ENCODE measurements at regions not wholly inside any gene's neighbourhood (a gene's known extent, or its start where the extent isn't known, plus 50 kb on each side); places are given as distances from the start of the nearest gene placed in this dataset.

GRCh38 chr17:6205525-6205924 is 135.3 kb downstream of the WSCD1 start:
- Histone ChIP-seq H3K36me3 (ENCODE audit: insufficient read depth) (no peaks in the 10 kb centered on the region), H3K4me3 (ENCODE audit: low read depth, low read length) (no peak overlapping the region), H3K27ac (ENCODE audit: low read depth) (no peak overlapping the region), H3K4me1 (ENCODE audit: insufficient read depth) (no peaks in the 10 kb centered on the region)
- no peak for DNase-seq (ENCODE audit: extremely low spot score)
- WGBS, result 81% methylated on average over 6 of the region's 6 CpGs

DNA sequence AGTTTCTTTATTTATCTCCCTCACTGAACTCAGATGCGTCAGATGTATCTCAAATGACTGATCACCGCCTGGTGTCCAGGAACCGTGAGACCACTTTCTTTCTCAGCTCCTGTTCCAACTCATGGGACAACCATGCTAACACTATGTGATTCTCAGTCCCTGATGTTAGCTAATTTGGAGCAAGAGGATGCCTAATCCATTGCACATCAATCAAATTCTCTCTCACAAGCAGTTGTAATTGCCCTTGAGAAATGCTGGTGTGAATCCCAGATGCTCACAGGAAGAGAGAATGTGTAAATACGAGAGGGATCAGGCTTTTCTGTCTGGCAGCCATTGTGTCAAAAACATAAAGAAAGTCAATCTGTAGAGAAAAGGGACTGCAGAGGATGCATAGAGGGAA is 134.9 kb downstream of the WSCD1 start:
- WGBS, result 57% methylated on average over 4 of the region's 4 CpGs
- no peaks in the 10 kb centered on the region for H3K4me1 ChIP-seq (ENCODE audit: insufficient read depth)
- H3K36me3 ChIP-seq (ENCODE audit: insufficient read depth), result no peaks in the 10 kb centered on the region
- no peak overlapping the region for H3K4me3 ChIP-seq (ENCODE audit: low read depth, low read length)
- no peak for DNase-seq (ENCODE audit: extremely low spot score)
- no peak overlapping the region for H3K27ac ChIP-seq (ENCODE audit: low read depth)

- WGBS, result 76% methylated on average over 10 of the region's 10 CpGs
- H3K36me3 ChIP-seq (ENCODE audit: insufficient read depth), result no peaks in the 10 kb centered on the region
- no peaks in the 10 kb centered on the region for H3K4me1 ChIP-seq (ENCODE audit: insufficient read depth)
- H3K27ac ChIP-seq (ENCODE audit: low read depth), result no peak overlapping the region
- DNase-seq (ENCODE audit: extremely low spot score), result no peak
- H3K4me3 ChIP-seq (ENCODE audit: low read depth, low read length), result no peak overlapping the region
Observed at GRCh38 chr17:6204203-6204722, 134.1 kb downstream of the WSCD1 start.

- 82% methylated on average over 4 of the region's 4 CpGs for WGBS
- no peak overlapping the region for H3K27ac ChIP-seq (ENCODE audit: low read depth)
- H3K4me3 ChIP-seq (ENCODE audit: low read depth, low read length), result no peak overlapping the region
- no peaks in the 10 kb centered on the region for H3K4me1 ChIP-seq (ENCODE audit: insufficient read depth)
- DNase-seq (ENCODE audit: extremely low spot score), result no peak
- no peaks in the 10 kb centered on the region for H3K36me3 ChIP-seq (ENCODE audit: insufficient read depth)
Observed at GRCh38 chr17:6196355-6196754, 126.2 kb downstream of the WSCD1 start.

DNA sequence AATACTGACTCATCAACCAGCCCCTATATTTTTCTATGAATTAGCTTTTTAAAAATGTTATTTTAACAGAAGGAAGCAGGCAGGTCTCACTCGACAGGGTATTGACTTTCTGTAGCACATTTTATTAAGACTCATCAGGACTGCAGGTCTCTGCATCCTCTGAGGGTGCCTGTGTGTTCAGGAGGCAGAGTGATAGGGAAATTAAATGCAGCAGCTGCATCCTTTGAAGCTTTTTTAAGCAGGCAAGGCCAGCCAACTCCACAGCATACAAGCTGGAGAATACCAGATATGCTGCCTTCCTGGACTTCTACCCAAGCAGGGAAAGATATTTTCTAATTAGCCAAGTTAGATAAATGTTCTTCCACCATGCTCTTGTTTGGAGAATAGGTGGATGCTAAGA is 124.9 kb downstream of the WSCD1 start:
- Histone ChIP-seq H3K4me1 (ENCODE audit: insufficient read depth) (no peaks in the 10 kb centered on the region), H3K27ac (ENCODE audit: low read depth) (no peak overlapping the region), H3K4me3 (ENCODE audit: low read depth, low read length) (no peak overlapping the region), H3K36me3 (ENCODE audit: insufficient read depth) (no peaks in the 10 kb centered on the region)
- 53% methylated on average over 1 of the region's 1 CpG for WGBS
- DNase-seq (ENCODE audit: extremely low spot score), result no peak

DNA sequence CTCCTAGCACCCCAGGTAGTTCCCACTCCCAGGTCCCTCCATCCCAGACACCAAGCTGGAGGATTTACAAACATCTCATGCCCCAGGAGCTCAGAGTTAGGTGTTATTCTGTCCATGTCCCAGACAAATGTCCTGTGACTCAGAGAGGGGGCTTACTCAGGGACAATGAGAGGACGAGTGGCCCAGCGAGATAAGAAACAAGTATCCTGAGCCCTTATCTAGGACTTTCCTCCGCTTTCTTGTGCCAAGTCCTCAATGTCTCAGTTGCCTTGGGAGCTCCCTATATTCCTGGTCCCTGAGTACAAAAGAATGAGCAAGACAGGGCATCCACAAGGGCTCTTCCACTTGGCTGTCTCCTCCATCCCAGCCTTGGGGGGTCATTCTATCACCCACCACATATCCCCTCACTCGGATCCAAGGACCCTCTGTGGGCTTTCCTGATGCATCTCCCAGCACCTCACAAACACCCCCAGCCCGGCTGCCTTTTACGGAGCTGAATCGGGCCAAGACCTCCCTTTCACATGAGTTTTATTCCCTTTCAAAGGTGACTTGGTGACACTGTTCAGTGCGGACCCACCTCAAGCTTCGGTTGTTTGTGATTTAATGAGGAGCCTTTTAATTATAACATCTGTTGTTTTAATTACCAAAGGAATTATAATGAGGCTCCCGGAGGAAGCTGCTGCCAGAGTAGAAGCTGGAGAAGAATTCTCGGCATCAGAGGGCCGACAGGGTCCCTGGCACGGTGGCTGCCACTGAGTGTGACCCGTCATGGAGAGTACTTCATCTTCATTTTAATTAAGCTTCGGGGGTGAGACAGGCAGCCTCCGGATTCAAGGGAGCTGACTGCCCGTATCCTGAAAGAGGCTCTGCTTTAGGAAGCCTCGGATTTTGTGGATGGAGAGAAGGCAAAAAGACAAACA is 121.5 kb downstream of the WSCD1 start:
- H3K36me3 ChIP-seq (ENCODE audit: insufficient read depth), result no peaks in the 10 kb centered on the region
- no peaks in the 10 kb centered on the region for H3K4me1 ChIP-seq (ENCODE audit: insufficient read depth)
- DNase-seq (ENCODE audit: extremely low spot score), result no peak
- H3K4me3 ChIP-seq (ENCODE audit: low read depth, low read length), result no peak overlapping the region
- WGBS, result 66% methylated on average over 18 of the region's 18 CpGs
- no peak overlapping the region for H3K27ac ChIP-seq (ENCODE audit: low read depth)

GRCh38 chr17:6187836-6188235 is 117.7 kb downstream of the WSCD1 start:
- Histone ChIP-seq H3K36me3 (ENCODE audit: insufficient read depth) (no peaks in the 10 kb centered on the region), H3K4me3 (ENCODE audit: low read depth, low read length) (no peak overlapping the region), H3K27ac (ENCODE audit: low read depth) (no peak overlapping the region), H3K4me1 (ENCODE audit: insufficient read depth) (no peaks in the 10 kb centered on the region)
- WGBS, result 41% methylated on average over 10 of the region's 10 CpGs
- DNase-seq (ENCODE audit: extremely low spot score), result no peak

DNA sequence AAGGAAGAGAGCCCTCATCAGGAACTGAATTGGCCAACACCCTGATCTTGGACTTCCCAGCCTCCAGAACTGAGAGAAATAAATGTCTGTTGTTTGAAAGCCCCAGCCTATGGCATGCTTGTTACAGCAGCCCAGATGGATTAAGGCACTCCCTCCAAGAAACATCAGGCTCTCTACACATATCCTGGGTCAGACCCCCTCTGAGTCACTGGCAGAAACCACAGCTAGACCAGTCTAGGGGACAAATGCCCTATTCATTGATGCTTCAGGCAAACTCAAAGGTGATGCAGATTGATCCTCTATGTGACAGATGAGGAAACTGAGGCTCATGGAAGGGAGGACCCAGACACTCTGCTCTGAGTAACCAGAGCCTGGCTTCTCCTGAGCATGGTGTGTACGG is 116.8 kb downstream of the WSCD1 start:
- Histone ChIP-seq H3K27ac (ENCODE audit: low read depth) (no peak overlapping the region), H3K4me1 (ENCODE audit: insufficient read depth) (no peaks in the 10 kb centered on the region), H3K4me3 (ENCODE audit: low read depth, low read length) (no peak overlapping the region), H3K36me3 (ENCODE audit: insufficient read depth) (no peaks in the 10 kb centered on the region)
- no peak for DNase-seq (ENCODE audit: extremely low spot score)
- 70% methylated on average over 1 of the region's 1 CpG for WGBS

GRCh38 chr17:6184508-6184907 is 114.3 kb downstream of the WSCD1 start:
- Histone ChIP-seq H3K36me3 (ENCODE audit: insufficient read depth) (no peaks in the 10 kb centered on the region), H3K4me1 (ENCODE audit: insufficient read depth) (no peaks in the 10 kb centered on the region), H3K27ac (ENCODE audit: low read depth) (no peak overlapping the region), H3K4me3 (ENCODE audit: low read depth, low read length) (no peak overlapping the region)
- no peak for DNase-seq (ENCODE audit: extremely low spot score)
- WGBS, result 94% methylated on average over 3 of the region's 3 CpGs

DNA sequence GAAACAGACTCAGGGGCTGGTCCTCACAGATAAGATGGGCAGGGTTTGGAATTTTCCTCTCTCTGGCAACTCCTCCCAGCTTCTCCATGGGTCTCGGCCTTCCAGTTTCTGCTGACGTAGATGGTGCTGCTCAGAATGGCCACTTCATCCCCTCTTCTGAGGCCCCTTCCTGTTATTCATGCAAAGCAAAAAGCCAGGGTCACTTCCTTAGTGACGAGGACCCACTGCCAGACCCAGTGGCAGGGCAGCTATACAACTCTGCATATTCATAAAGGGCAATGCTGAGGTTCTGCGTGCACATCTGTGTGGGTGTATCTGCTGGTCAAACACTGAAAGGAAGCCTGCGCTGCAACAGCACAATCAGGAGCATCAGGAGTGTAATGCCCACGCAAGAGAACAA is 108.8 kb downstream of the WSCD1 start:
- no peak for DNase-seq (ENCODE audit: extremely low spot score)
- H3K36me3 ChIP-seq (ENCODE audit: insufficient read depth), result no peaks in the 10 kb centered on the region
- no peak overlapping the region for H3K27ac ChIP-seq (ENCODE audit: low read depth)
- 53% methylated on average over 6 of the region's 6 CpGs for WGBS
- no peak overlapping the region for H3K4me3 ChIP-seq (ENCODE audit: low read depth, low read length)
- no peaks in the 10 kb centered on the region for H3K4me1 ChIP-seq (ENCODE audit: insufficient read depth)

GRCh38 chr17:6177941-6178694 is 107.9 kb downstream of the WSCD1 start:
- Histone ChIP-seq H3K27ac (ENCODE audit: low read depth) (no peak overlapping the region), H3K4me3 (ENCODE audit: low read depth, low read length) (no peak overlapping the region), H3K4me1 (ENCODE audit: insufficient read depth) (no peaks in the 10 kb centered on the region), H3K36me3 (ENCODE audit: insufficient read depth) (no peaks in the 10 kb centered on the region)
- WGBS, result 81% methylated on average over 5 of the region's 5 CpGs
- no peak for DNase-seq (ENCODE audit: extremely low spot score)
